ENCODE measurements at regions not wholly inside any gene's neighbourhood (a gene's known extent, or its start where the extent isn't known, plus 50 kb on each side); places are given as distances from the start of the nearest gene placed in this dataset.
A peak's percentile ranks its signal among the peaks of the same experiment; 100 is the strongest.

- TF ChIP-seq EP300 (IDR thresholded peaks at IDR 0.05) (no peak), CTCF (IDR thresholded peaks at IDR 0.05) (no peak), POLR2A (IDR thresholded peaks at IDR 0.05) (no peak)
- no peak for DNase-seq (ENCODE audit: low spot score in 2 of 2)
- Histone ChIP-seq H3K27me3 (no peaks in the 10 kb centered on the region), H3K4me1 (peaks cover 0 to 24% (median 2%) of the 10 kb centered on the region in 4 donors), H3K4me3 (no peak overlapping the region), H3K36me3 (no peaks in the 10 kb centered on the region), H3K9me3 (no peaks in the 10 kb centered on the region), H3K27ac (no peak overlapping the region)
- 95 to 100% methylated on average over 1 of the region's 1 CpG for WGBS, 2 donors
These were observed 798.3 kb downstream of the MAFB start for GRCh38 chr20:39890697-39891096.

GRCh38 chr20:39888310-39888709 lies 800.7 kb downstream of the MAFB start:
- Histone ChIP-seq H3K9me3 (no peaks in the 10 kb centered on the region), H3K4me3 (no peak overlapping the region), H3K4me1 (peaks cover 0 to 20% (median 2%) of the 10 kb centered on the region in 4 donors), H3K27ac (no peak overlapping the region), H3K27me3 (no peaks in the 10 kb centered on the region), H3K36me3 (no peaks in the 10 kb centered on the region)
- 77 to 86% methylated on average over 2 of the region's 2 CpGs for WGBS, 2 donors
- TF ChIP-seq EP300 (IDR thresholded peaks at IDR 0.05) (no peak), CTCF (IDR thresholded peaks at IDR 0.05) (no peak), POLR2A (IDR thresholded peaks at IDR 0.05) (no peak)
- no peak for DNase-seq (ENCODE audit: low spot score in 2 of 2)

GRCh38 chr20:39886650-39887190 lies 802.3 kb downstream of the MAFB start:
- Histone ChIP-seq H3K36me3 (no peaks in the 10 kb centered on the region), H3K27me3 (no peaks in the 10 kb centered on the region), H3K4me3 (no peak overlapping the region), H3K4me1 (peaks cover 0 to 16% (median 2%) of the 10 kb centered on the region in 4 donors), H3K27ac (peak overlapping the region in 2 of 4 donors; percentile 17 to 53), H3K9me3 (peaks cover 0 to 5% (median 0%) of the 10 kb centered on the region in 4 donors)
- TF ChIP-seq EP300 (IDR thresholded peaks at IDR 0.05) (peak; percentile 49 to 79), POLR2A (IDR thresholded peaks at IDR 0.05) (no peak), CTCF (IDR thresholded peaks at IDR 0.05) (no peak)
- DNase-seq (ENCODE audit: low spot score in 2 of 2): peak in 1 of 2 donors; percentile 52
- WGBS, 2 donors: 38 to 43% methylated on average over 3 of the region's 3 CpGs

DNA sequence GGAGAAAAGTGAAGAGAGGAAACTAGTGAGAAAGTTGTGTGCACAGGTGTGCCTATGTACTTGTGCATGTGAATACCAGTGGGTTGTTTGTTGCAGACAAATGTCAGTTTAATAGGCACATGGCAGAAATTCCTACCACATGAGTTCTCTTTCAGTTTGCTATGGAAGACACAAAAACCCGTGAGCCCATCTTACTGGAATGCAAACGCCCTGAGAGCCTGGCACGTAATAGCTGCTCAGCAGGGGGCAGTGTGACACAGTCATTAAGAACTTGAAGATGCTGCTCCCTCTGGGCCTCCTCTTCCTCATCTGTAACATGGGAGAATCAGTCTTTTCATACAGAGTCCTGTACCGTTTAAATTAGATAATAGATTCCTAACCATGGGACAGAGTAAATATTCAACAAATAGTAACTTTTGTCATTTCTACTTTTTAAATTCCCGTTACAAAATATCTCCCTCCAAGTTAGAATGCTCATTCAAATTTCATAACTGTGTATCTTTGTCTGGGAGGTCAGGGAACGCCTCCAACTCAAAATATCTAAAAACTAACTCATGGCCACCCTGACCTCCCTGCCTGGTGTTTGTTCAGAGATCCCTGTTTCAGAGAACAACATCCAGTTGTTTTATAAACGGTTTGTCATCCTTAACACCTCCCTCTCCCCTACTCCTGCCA lies 802.9 kb downstream of the MAFB start:
- DNase-seq (ENCODE audit: low spot score in 2 of 2): peak; percentile 78 to 94
- Histone ChIP-seq H3K4me1 (peaks cover 0 to 16% (median 2%) of the 10 kb centered on the region in 4 donors), H3K36me3 (no peaks in the 10 kb centered on the region), H3K27me3 (no peaks in the 10 kb centered on the region), H3K9me3 (peaks cover 0 to 5% (median 0%) of the 10 kb centered on the region in 4 donors), H3K27ac (peak overlapping the region in 2 of 4 donors; percentile 17 to 53), H3K4me3 (no peak overlapping the region)
- WGBS, 2 donors: 15 to 28% methylated on average over 7 of the region's 7 CpGs
- TF ChIP-seq POLR2A (IDR thresholded peaks at IDR 0.05): no peak
- peak in 1 of 2 donors; percentile 52 for TF ChIP-seq EP300 (IDR thresholded peaks at IDR 0.05)
- peak; percentile 26 to 76 (median 48) for TF ChIP-seq CTCF (IDR thresholded peaks at IDR 0.05)

GRCh38 chr20:39882806-39883205 lies 806.2 kb downstream of the MAFB start:
- peaks cover 0 to 5% (median 0%) of the 10 kb centered on the region in 4 donors for H3K9me3 ChIP-seq
- WGBS, 2 donors: 73 to 87% methylated on average over 1 of the region's 1 CpG
- no peaks in the 10 kb centered on the region for H3K36me3 ChIP-seq
- no peak for DNase-seq (ENCODE audit: low spot score in 2 of 2)
- H3K4me1 ChIP-seq: peaks cover 0 to 18% (median 2%) of the 10 kb centered on the region in 4 donors
- no peak overlapping the region for H3K4me3 ChIP-seq
- no peak overlapping the region for H3K27ac ChIP-seq
- H3K27me3 ChIP-seq: no peaks in the 10 kb centered on the region
- no peak for TF ChIP-seq EP300 (IDR thresholded peaks at IDR 0.05)
- no peak for TF ChIP-seq CTCF (IDR thresholded peaks at IDR 0.05)
- no peak for TF ChIP-seq POLR2A (IDR thresholded peaks at IDR 0.05)

All from tibial nerve (tissue), 4 donors.